ENCODE measurements at regions not wholly inside any gene's neighbourhood (a gene's known extent, or its start where the extent isn't known, plus 50 kb on each side); places are given as distances from the start of the nearest gene placed in this dataset.

DNA sequence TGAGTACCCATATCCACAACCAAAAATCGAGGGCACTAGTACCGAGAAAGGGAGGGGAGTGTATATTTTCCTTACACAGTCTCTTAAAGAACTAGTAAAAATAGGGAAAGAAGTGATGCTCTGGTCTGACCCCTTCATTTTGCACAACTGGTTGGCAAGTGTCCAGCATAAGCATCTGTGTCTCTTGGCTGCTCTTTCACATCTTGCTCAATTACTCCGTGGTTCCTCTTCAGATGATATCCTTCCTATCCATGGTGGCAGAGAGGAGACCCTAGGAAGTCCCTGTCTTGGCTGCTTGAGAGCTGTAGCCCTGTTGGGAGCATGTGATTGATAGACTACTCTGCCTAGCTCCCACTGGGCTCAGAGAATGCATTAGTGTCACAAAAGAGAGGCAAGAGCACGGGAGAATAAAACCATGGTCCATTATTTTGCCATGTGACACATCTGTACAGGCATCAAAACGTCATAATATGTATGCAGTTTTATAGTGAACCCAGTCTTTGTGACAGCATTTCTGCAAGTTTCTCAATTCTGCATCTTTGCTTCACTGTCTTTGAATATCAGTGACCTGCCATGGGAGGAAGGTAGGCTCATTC, 111.8 kb upstream of the ANKRD1 start:
- H3K4me3 ChIP-seq, result no peak overlapping the region
- H3K27me3 ChIP-seq, result no peaks in the 10 kb centered on the region
- WGBS, 4 donors, result 49 to 67% (median 57%) methylated on average over 5 of the region's 5 CpGs
- peak overlapping the region in 1 of 12 donors; percentile 3 for H3K27ac ChIP-seq
- TF ChIP-seq CTCF (IDR thresholded peaks at IDR 0.05) (no peak), POLR2A (IDR thresholded peaks at IDR 0.05) (no peak)
- intact Hi-C loops (cut with DNase I), result loop anchor here in 1 of 10 donors (10.0 kb wide), 1 partner anchor 212 kb away; no protein-coding TSS in a partner anchor
- peaks cover 0 to 31% (median 13%) of the 10 kb centered on the region in 12 donors for H3K4me1 ChIP-seq
- DNase-seq (peak in 4 of 5 donors; percentile 28 to 50 (median 40)), ATAC-seq (peak; percentile 38 to 69 (median 60))
- no peaks in the 10 kb centered on the region for H3K36me3 ChIP-seq
- no peaks in the 10 kb centered on the region for H3K9me3 ChIP-seq

GRCh38 chr10:91033324-91033950, 112.5 kb upstream of the ANKRD1 start:
- WGBS, 4 donors, result 87 to 90% (median 89%) methylated on average over 6 of the region's 6 CpGs
- no peaks in the 10 kb centered on the region for H3K27me3 ChIP-seq
- no peak for ATAC-seq

GRCh38 chr10:91034042-91034441, 113.2 kb upstream of the ANKRD1 start:
- Histone ChIP-seq H3K36me3 (no peaks in the 10 kb centered on the region), H3K4me1 (peaks cover 0 to 31% (median 13%) of the 10 kb centered on the region in 12 donors), H3K4me3 (no peak overlapping the region), H3K27ac (peak overlapping the region in 5 of 12 donors; percentile 4 to 65 (median 13)), H3K27me3 (no peaks in the 10 kb centered on the region), H3K9me3 (no peaks in the 10 kb centered on the region)
- DNase-seq, result no peak
- no peak for TF ChIP-seq POLR2A (IDR thresholded peaks at IDR 0.05)
- intact Hi-C loops (cut with DNase I), result loop anchor here in 1 of 10 donors (10.0 kb wide), 1 partner anchor 211 kb away; no protein-coding TSS in a partner anchor
- WGBS, 4 donors, result 61 to 69% (median 65%) methylated on average over 3 of the region's 3 CpGs
- no peak for ATAC-seq

More at GRCh38 chr10:91033324-91033950, 112.5 kb upstream of the ANKRD1 start:
- Histone ChIP-seq H3K4me3 (no peak overlapping the region), H3K4me1 (peaks cover 0 to 31% (median 13%) of the 10 kb centered on the region in 12 donors), H3K36me3 (no peaks in the 10 kb centered on the region), H3K9me3 (no peaks in the 10 kb centered on the region), H3K27ac (peak overlapping the region in 1 of 12 donors; percentile 65)
- no peak for TF ChIP-seq POLR2A (IDR thresholded peaks at IDR 0.05)
- TF ChIP-seq CTCF (IDR thresholded peaks at IDR 0.05), result no peak
- no peak for DNase-seq
- intact Hi-C loops (cut with DNase I), result loop anchor here in 1 of 10 donors (10.0 kb wide), 1 partner anchor 211 kb away; no protein-coding TSS in a partner anchor

DNA sequence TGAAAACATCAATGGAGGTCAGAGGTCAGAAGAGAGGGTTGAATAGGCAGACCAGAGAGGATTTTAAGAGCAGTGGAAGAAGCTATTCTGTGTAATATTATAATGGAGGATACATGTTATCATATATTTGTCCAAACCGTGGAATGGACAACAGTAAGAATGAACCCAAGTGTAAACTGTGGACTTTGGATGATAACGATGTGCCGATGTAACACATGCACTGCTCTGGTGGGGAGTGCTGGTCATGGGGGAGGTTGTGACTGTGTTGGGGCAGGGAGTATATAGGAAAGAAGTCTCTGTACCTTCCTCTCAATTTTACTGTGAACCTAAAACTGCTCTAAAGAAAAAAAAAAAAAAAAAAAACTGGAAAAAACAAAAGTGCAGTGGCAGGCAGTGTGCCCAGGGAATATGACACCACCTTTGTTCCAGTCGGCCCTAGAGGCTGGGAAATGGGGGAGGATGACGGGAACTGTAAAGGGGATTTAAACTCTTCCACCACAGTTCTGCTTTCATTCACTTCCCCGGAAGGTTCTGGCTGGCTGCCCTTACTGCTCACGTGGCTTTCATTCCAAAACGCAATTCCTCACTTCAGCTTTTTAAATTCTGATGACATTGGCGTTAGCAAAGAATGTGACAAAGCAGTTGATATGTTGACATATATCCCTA, 113.7 kb upstream of the ANKRD1 start:
- intact Hi-C loops (cut with DNase I), result loop anchor here in 1 of 10 donors (10.0 kb wide), 1 partner anchor 210 kb away; no protein-coding TSS in a partner anchor
- no peak overlapping the region for H3K4me3 ChIP-seq
- H3K4me1 ChIP-seq, result peaks cover 0 to 31% (median 13%) of the 10 kb centered on the region in 12 donors
- peak; percentile 67 to 81 (median 74) for DNase-seq
- ATAC-seq, result peak in 3 of 4 donors; percentile 66 to 76 (median 75)
- H3K27ac ChIP-seq, result peak overlapping the region in 5 of 12 donors; percentile 4 to 65 (median 18)
- WGBS, 4 donors, result 26 to 35% (median 28%) methylated on average over 9 of the region's 9 CpGs
- no peaks in the 10 kb centered on the region for H3K27me3 ChIP-seq
- H3K36me3 ChIP-seq, result no peaks in the 10 kb centered on the region
- H3K9me3 ChIP-seq, result no peaks in the 10 kb centered on the region
- no peak for TF ChIP-seq POLR2A (IDR thresholded peaks at IDR 0.05)
- no peak for TF ChIP-seq CTCF (IDR thresholded peaks at IDR 0.05)
